ENCODE measurements at regions not wholly inside any gene's neighbourhood (a gene's known extent, or its start where the extent isn't known, plus 50 kb on each side); places are given as distances from the start of the nearest gene placed in this dataset.
"Not testable (repeated sequence)": the region's sequence is repeated elsewhere in the genome, so short reads cannot be mapped to it uniquely, and the experiment has no call there.

GRCh38 chr22:48718818-48719500 is 1108.7 kb downstream of the BRD1 start:
- no peak for DNase-seq

GRCh38 chr22:48717883-48718817 is 1109.5 kb downstream of the BRD1 start:
- no peak for DNase-seq

- DNase-seq, result no peak
These were observed 1110.4 kb downstream of the BRD1 start for GRCh38 chr22:48717076-48717810.

GRCh38 chr22:48716154-48716553 is 1111.5 kb downstream of the BRD1 start:
- DNase-seq, result not testable (repeated sequence)

- no peak for DNase-seq
These were observed 1112.2 kb downstream of the BRD1 start for GRCh38 chr22:48715511-48715910.

- no peak for DNase-seq
These were observed 1113.4 kb downstream of the BRD1 start for GRCh38 chr22:48714231-48714630.

- no peak for DNase-seq
These were observed 1114.1 kb downstream of the BRD1 start for GRCh38 chr22:48713272-48714205.

GRCh38 chr22:48712558-48713271 is 1115.0 kb downstream of the BRD1 start:
- DNase-seq, result no peak

GRCh38 chr22:48711669-48712068 is 1116.0 kb downstream of the BRD1 start:
- no peak for DNase-seq

- DNase-seq, result no peak
These were observed 1116.6 kb downstream of the BRD1 start for GRCh38 chr22:48711031-48711431.

- no peak for DNase-seq
These were observed 1117.3 kb downstream of the BRD1 start for GRCh38 chr22:48710410-48710809.

GRCh38 chr22:48709976-48710375 is 1117.7 kb downstream of the BRD1 start:
- no peak for DNase-seq

- no peak for DNase-seq
These were observed 1118.2 kb downstream of the BRD1 start for GRCh38 chr22:48709453-48709852.

GRCh38 chr22:48708558-48709245 is 1119.0 kb downstream of the BRD1 start:
- no peak for DNase-seq

GRCh38 chr22:48707763-48708557 is 1119.7 kb downstream of the BRD1 start:
- DNase-seq, result no peak

GRCh38 chr22:48706934-48707762 is 1120.5 kb downstream of the BRD1 start:
- no peak for DNase-seq

- DNase-seq, result no peak
These were observed 1121.6 kb downstream of the BRD1 start for GRCh38 chr22:48705917-48706605.

GRCh38 chr22:48705159-48705916 is 1122.3 kb downstream of the BRD1 start:
- DNase-seq, result no peak

All from stimulated activated CD4-positive, alpha-beta T cell treated with anti-CD3 and anti-CD28 coated beads, Interleukin-12 subunit alpha, Interleukin-12 subunit beta, amount 100 ng/mL, for 4 hours (primary cell).